ENCODE measurements at regions not wholly inside any gene's neighbourhood (a gene's known extent, or its start where the extent isn't known, plus 50 kb on each side); places are given as distances from the start of the nearest gene placed in this dataset.

DNA sequence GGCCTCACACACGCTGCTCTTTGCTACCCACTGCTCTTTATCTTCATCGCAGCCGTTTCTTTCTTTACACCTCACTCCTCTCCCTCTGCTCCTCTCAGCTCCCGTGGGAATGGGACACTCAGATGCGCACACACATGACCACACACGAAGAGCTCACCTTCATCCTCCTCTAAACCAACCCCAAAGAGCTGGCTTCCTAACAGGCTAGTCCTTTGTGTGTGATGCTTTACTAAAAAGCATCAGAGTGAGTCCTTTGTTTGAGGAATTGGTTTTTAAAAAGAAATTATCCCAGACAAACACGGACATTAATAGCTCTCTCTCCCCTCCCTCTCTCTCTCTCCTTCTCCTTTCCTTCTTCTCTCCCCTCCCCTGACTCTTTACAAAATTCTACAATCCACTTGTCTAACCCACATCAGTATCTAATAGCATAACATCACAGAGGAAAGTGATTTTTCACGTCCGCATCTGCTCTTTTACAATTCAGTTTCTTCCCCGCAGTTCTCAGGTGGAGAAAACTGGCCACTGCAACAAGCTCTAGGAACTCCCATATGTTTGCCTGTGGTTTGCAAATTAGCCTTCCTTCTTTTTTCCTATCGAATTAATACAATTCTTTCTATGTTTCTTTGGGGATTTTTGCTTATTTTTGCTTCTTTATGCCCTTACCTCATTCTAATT is 306.8 kb upstream of the CNR1 start:
- Histone ChIP-seq H3K4me3 (ENCODE audit: insufficient read depth, low read depth, low read length) (no peak overlapping the region), H3K4me2 (ENCODE audit: low read length) (no peak overlapping the region), H4K20me1 (ENCODE audit: insufficient read depth, low read length) (no peaks in the 10 kb centered on the region), H3K27me3 (ENCODE audit: insufficient read depth, low read length) (no peaks in the 10 kb centered on the region), H3K9ac (ENCODE audit: low read length) (no peak overlapping the region), H3K9me3 (ENCODE audit: insufficient read depth, low read depth, low read length) (no peaks in the 10 kb centered on the region), H2AFZ (ENCODE audit: low read depth, low read length) (no peak overlapping the region), H3K79me2 (ENCODE audit: insufficient read depth, low read length) (no peaks in the 10 kb centered on the region), H3K4me1 (ENCODE audit: insufficient read depth, low read length) (no peaks in the 10 kb centered on the region), H3K36me3 (ENCODE audit: insufficient read depth, low read length) (no peaks in the 10 kb centered on the region), H3K27ac (ENCODE audit: low read depth, low read length) (no peak overlapping the region)
- H3K36me3 Mint-ChIP-seq (ENCODE audit: low read depth, unreplicated experiment), result peaks cover 3% of the 10 kb centered on the region
- DNase-seq (ENCODE audit: low read depth) (no peak), FAIRE-seq (no peak)
- H3K4me3 Mint-ChIP-seq (ENCODE audit: unreplicated experiment), result no peak overlapping the region
- no peaks in the 10 kb centered on the region for H3K4me1 Mint-ChIP-seq (ENCODE audit: low read depth, unreplicated experiment)
- peaks cover 5% of the 10 kb centered on the region for H3K9me3 Mint-ChIP-seq (ENCODE audit: unreplicated experiment)
- TF ChIP-seq EZH2 (IDR thresholded peaks at IDR 0.05; ENCODE audit: insufficient read depth, low read length), result no peak
- TF ChIP-seq, protein P1, sequence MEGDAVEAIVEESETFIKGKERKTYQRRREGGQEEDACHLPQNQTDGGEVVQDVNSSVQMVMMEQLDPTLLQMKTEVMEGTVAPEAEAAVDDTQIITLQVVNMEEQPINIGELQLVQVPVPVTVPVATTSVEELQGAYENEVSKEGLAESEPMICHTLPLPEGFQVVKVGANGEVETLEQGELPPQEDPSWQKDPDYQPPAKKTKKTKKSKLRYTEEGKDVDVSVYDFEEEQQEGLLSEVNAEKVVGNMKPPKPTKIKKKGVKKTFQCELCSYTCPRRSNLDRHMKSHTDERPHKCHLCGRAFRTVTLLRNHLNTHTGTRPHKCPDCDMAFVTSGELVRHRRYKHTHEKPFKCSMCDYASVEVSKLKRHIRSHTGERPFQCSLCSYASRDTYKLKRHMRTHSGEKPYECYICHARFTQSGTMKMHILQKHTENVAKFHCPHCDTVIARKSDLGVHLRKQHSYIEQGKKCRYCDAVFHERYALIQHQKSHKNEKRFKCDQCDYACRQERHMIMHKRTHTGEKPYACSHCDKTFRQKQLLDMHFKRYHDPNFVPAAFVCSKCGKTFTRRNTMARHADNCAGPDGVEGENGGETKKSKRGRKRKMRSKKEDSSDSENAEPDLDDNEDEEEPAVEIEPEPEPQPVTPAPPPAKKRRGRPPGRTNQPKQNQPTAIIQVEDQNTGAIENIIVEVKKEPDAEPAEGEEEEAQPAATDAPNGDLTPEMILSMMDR (IDR thresholded peaks at IDR 0.05; ENCODE audit: insufficient read depth, low read depth, low read length), result no peak
- no peak overlapping the region for H3K27ac Mint-ChIP-seq (ENCODE audit: unreplicated experiment)
- peaks cover 6% of the 10 kb centered on the region for H3K27me3 Mint-ChIP-seq (ENCODE audit: low read depth, unreplicated experiment)

- Histone ChIP-seq H3K9ac (ENCODE audit: low read length) (no peak overlapping the region), H2AFZ (ENCODE audit: low read depth, low read length) (no peak overlapping the region), H3K27me3 (ENCODE audit: insufficient read depth, low read length) (no peaks in the 10 kb centered on the region), H3K4me1 (ENCODE audit: insufficient read depth, low read length) (no peaks in the 10 kb centered on the region), H3K4me2 (ENCODE audit: low read length) (no peak overlapping the region), H3K9me3 (ENCODE audit: insufficient read depth, low read depth, low read length) (no peaks in the 10 kb centered on the region), H3K36me3 (ENCODE audit: insufficient read depth, low read length) (no peaks in the 10 kb centered on the region), H3K79me2 (ENCODE audit: insufficient read depth, low read length) (no peaks in the 10 kb centered on the region), H4K20me1 (ENCODE audit: insufficient read depth, low read length) (no peaks in the 10 kb centered on the region), H3K4me3 (ENCODE audit: insufficient read depth, low read depth, low read length) (no peak overlapping the region), H3K27ac (ENCODE audit: low read depth, low read length) (no peak overlapping the region)
- no peaks in the 10 kb centered on the region for H3K36me3 Mint-ChIP-seq (ENCODE audit: low read depth, unreplicated experiment)
- no peaks in the 10 kb centered on the region for H3K9me3 Mint-ChIP-seq (ENCODE audit: unreplicated experiment)
- no peaks in the 10 kb centered on the region for H3K4me1 Mint-ChIP-seq (ENCODE audit: low read depth, unreplicated experiment)
- no peak overlapping the region for H3K4me3 Mint-ChIP-seq (ENCODE audit: unreplicated experiment)
- TF ChIP-seq, protein P1 (IDR thresholded peaks at IDR 0.05; ENCODE audit: insufficient read depth, low read depth, low read length), result no peak
- TF ChIP-seq EZH2 (IDR thresholded peaks at IDR 0.05; ENCODE audit: insufficient read depth, low read length), result no peak
- DNase-seq (ENCODE audit: low read depth) (no peak), FAIRE-seq (no peak)
- no peak overlapping the region for H3K27ac Mint-ChIP-seq (ENCODE audit: unreplicated experiment)
- no peaks in the 10 kb centered on the region for H3K27me3 Mint-ChIP-seq (ENCODE audit: low read depth, unreplicated experiment)
Measured at GRCh38 chr6:88459643-88460042, 293.5 kb upstream of the CNR1 start.

DNA sequence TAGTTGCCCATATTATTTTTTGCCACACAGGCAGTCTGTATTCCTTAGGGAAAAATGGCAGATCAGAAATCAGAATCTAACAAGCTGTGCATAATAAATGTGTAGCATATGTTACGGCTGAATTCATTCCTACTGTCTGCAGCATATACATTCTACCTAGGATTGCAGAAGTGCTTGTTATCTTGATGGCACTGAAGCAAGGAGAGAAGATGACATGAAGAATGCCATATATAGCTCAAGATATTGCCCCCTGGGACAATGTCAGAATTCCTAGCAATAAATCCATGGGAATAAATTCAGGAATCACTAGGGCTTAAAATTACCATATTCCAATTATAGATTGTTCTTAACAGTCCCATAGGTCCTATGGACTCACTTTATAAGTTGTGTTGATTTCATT is 293.0 kb upstream of the CNR1 start:
- no peak overlapping the region for H3K27ac Mint-ChIP-seq (ENCODE audit: unreplicated experiment)

More for the DNA sequence above, 293.0 kb upstream of the CNR1 start:
- Mint-ChIP-seq H3K27me3 (ENCODE audit: low read depth, unreplicated experiment) (no peaks in the 10 kb centered on the region), H3K4me3 (ENCODE audit: unreplicated experiment) (no peak overlapping the region), H3K9me3 (ENCODE audit: unreplicated experiment) (no peaks in the 10 kb centered on the region), H3K36me3 (ENCODE audit: low read depth, unreplicated experiment) (no peaks in the 10 kb centered on the region), H3K4me1 (ENCODE audit: low read depth, unreplicated experiment) (no peaks in the 10 kb centered on the region)
- Histone ChIP-seq H3K4me3 (ENCODE audit: insufficient read depth, low read depth, low read length) (no peak overlapping the region), H3K4me2 (ENCODE audit: low read length) (no peak overlapping the region), H3K36me3 (ENCODE audit: insufficient read depth, low read length) (no peaks in the 10 kb centered on the region), H2AFZ (ENCODE audit: low read depth, low read length) (no peak overlapping the region), H3K9ac (ENCODE audit: low read length) (no peak overlapping the region), H3K4me1 (ENCODE audit: insufficient read depth, low read length) (no peaks in the 10 kb centered on the region), H3K79me2 (ENCODE audit: insufficient read depth, low read length) (no peaks in the 10 kb centered on the region), H3K27me3 (ENCODE audit: insufficient read depth, low read length) (no peaks in the 10 kb centered on the region), H4K20me1 (ENCODE audit: insufficient read depth, low read length) (no peaks in the 10 kb centered on the region), H3K27ac (ENCODE audit: low read depth, low read length) (no peak overlapping the region), H3K9me3 (ENCODE audit: insufficient read depth, low read depth, low read length) (no peaks in the 10 kb centered on the region)
- DNase-seq (ENCODE audit: low read depth), result no peak
- TF ChIP-seq, protein P1 (IDR thresholded peaks at IDR 0.05; ENCODE audit: insufficient read depth, low read depth, low read length), result no peak
- no peak for TF ChIP-seq EZH2 (IDR thresholded peaks at IDR 0.05; ENCODE audit: insufficient read depth, low read length)
- FAIRE-seq, result no peak

All from astrocyte (in vitro differentiated cells and primary cell).